Thymus (tissue), 11 donors: ENCODE measurements at regions not wholly inside any gene's neighbourhood (a gene's known extent, or its start where the extent isn't known, plus 50 kb on each side); places are given as distances from the start of the nearest gene placed in this dataset.
"Not testable (repeated sequence)": the region's sequence is repeated elsewhere in the genome, so short reads cannot be mapped to it uniquely, and the experiment has no call there.

Experiments
- DNase-seq, 9 donors: peaks; one replicate each; pipeline ENCODE4 v3.0.0-alpha.2; 2013; ENCODE audit warnings: low spot score in 9 of 9, low read depth in 6 of 9, missing footprints in 1 of 9
- H3K27ac ChIP-seq, 2 donors: one replicate each; pipeline ENCODE4 v1.5.1; 2013; ENCODE audit warnings: control low read depth in 1 of 2, low read depth in 1 of 2, low read length in 1 of 2, mild to moderate bottlenecking in 1 of 2, moderate library complexity in 1 of 2
- H3K27me3 ChIP-seq, 2 donors: one replicate each; pipeline ENCODE4 v1.5.1; 2013; ENCODE audit warnings: low read length in 1 of 2; ENCODE audit not compliant: control insufficient read depth in 2 of 2, insufficient read depth in 1 of 2
- H3K36me3 ChIP-seq, 2 donors: one replicate each; pipeline ENCODE4 v1.5.1; 2013; ENCODE audit warnings: low read length in 1 of 2, mild to moderate bottlenecking in 1 of 2, moderate library complexity in 1 of 2; ENCODE audit not compliant: control insufficient read depth in 2 of 2, insufficient read depth in 2 of 2
- H3K4me1 ChIP-seq, 2 donors: one replicate each; pipeline ENCODE4 v1.5.1; 2013; ENCODE audit warnings: low read length in 2 of 2; ENCODE audit not compliant: control insufficient read depth in 2 of 2, insufficient read depth in 2 of 2
- H3K4me3 ChIP-seq, 2 donors: one replicate each; pipeline ENCODE4 v1.5.1; 2013; ENCODE audit warnings: low read length in 2 of 2, control low read depth in 1 of 2, mild to moderate bottlenecking in 1 of 2
- H3K9me3 ChIP-seq, 2 donors: one replicate each; pipeline ENCODE4 v1.5.1; 2013; ENCODE audit warnings: low read length in 1 of 2, mild to moderate bottlenecking in 1 of 2; ENCODE audit not compliant: control insufficient read depth in 2 of 2, insufficient read depth in 1 of 2
- WGBS: extraction: QIAGEN DNeasy Blood & Tissue Kit; methylation state at CpG from one replicate; pipeline ENCODE4 v1.1.7; 2013; 5-methylcytosine and 5-hydroxymethylcytosine counted together
- donor health status: healthy.

GRCh38 chr1:65596768-65597167 lies 176.3 kb downstream of the LEPR start:
- no peak for DNase-seq
- Histone ChIP-seq H3K9me3 (no peaks in the 10 kb centered on the region), H3K27ac (no peak overlapping the region), H3K27me3 (no peaks in the 10 kb centered on the region), H3K4me1 (no peaks in the 10 kb centered on the region), H3K4me3 (no peak overlapping the region), H3K36me3 (no peaks in the 10 kb centered on the region)
- over 99% methylated on average over 2 of the region's 2 CpGs for WGBS

GRCh38 chr1:65605621-65606020 lies 185.2 kb downstream of the LEPR start:
- H3K36me3 ChIP-seq = no peaks in the 10 kb centered on the region
- no peaks in the 10 kb centered on the region for H3K4me1 ChIP-seq
- no peak overlapping the region for H3K4me3 ChIP-seq
- DNase-seq = no peak
- 94% methylated on average over 1 of the region's 1 CpG for WGBS
- no peaks in the 10 kb centered on the region for H3K27me3 ChIP-seq
- H3K9me3 ChIP-seq = no peaks in the 10 kb centered on the region
- H3K27ac ChIP-seq = no peak overlapping the region

DNA sequence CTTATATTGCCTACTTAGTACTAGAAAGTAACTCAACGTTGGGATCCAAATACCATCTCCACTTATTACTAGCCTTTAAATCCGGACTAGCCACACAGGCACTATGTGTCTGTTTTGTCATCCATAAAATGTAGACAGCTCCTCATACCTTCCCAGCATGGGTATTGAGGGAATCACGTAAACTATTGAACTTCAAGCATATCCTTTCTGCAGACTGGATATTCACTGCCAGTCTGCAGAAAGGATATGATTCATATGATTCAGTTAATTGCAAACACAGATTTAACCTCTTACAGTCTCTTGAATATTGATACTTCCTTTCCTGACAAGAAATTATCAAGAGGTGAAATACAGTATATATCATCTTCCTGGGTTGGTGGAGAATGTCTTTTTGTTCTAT lies 186.0 kb downstream of the LEPR start:
- H3K4me1 ChIP-seq = no peaks in the 10 kb centered on the region
- no peak for DNase-seq
- WGBS = 95% methylated on average over 3 of the region's 3 CpGs

GRCh38 chr1:65613884-65614283 lies 178.8 kb upstream of the PDE4B start:
- H3K27me3 ChIP-seq = no peaks in the 10 kb centered on the region
- H3K9me3 ChIP-seq = no peaks in the 10 kb centered on the region
- no peak overlapping the region for H3K27ac ChIP-seq
- H3K4me1 ChIP-seq = no peaks in the 10 kb centered on the region
- H3K36me3 ChIP-seq = no peaks in the 10 kb centered on the region
- WGBS = 95% methylated on average over 2 of the region's 2 CpGs
- no peak for DNase-seq
- H3K4me3 ChIP-seq = no peak overlapping the region

More for the DNA sequence above, 186.0 kb downstream of the LEPR start:
- Histone ChIP-seq H3K9me3 (no peaks in the 10 kb centered on the region), H3K36me3 (no peaks in the 10 kb centered on the region), H3K27ac (no peak overlapping the region), H3K27me3 (no peaks in the 10 kb centered on the region), H3K4me3 (no peak overlapping the region)

GRCh38 chr1:65615859-65616258 lies 176.8 kb upstream of the PDE4B start:
- H3K27ac ChIP-seq = no peak overlapping the region
- H3K4me1 ChIP-seq = no peaks in the 10 kb centered on the region
- no peaks in the 10 kb centered on the region for H3K27me3 ChIP-seq
- no peak for DNase-seq
- no peaks in the 10 kb centered on the region for H3K36me3 ChIP-seq
- H3K4me3 ChIP-seq = no peak overlapping the region
- WGBS = 81% methylated on average over 2 of the region's 2 CpGs
- no peaks in the 10 kb centered on the region for H3K9me3 ChIP-seq

DNA sequence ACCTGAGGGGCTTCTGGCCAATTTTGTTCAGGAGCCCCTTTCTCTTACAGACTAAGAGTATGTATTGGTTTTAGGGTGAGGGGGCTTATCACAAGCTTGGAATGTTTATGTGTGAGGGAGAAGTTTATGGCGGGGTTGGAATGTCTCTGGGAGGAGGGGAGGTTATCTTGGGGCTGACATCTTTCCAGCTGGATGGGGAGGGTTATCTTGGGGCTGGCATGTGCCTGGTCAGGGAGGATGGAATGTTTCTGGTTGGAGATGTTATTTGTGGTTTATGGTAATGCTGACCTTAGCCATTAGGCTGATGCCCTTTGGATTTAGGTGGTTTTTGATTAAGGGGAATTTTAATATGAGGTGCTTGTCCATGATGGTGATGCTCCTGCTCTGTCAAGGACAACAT lies 171.0 kb upstream of the PDE4B start:
- not testable (repeated sequence) for H3K4me3 ChIP-seq, H3K27ac ChIP-seq, H3K27me3 ChIP-seq, DNase-seq, H3K9me3 ChIP-seq, H3K36me3 ChIP-seq, H3K4me1 ChIP-seq
- 89% methylated on average over 1 of the region's 1 CpG for WGBS

- Histone ChIP-seq H3K36me3 (no peaks in the 10 kb centered on the region), H3K4me1 (no peaks in the 10 kb centered on the region), H3K27me3 (no peaks in the 10 kb centered on the region), H3K9me3 (no peaks in the 10 kb centered on the region), H3K27ac (no peak overlapping the region), H3K4me3 (no peak overlapping the region)
- 100% methylated on average over 1 of the region's 1 CpG for WGBS
- DNase-seq = no peak
These were observed 168.8 kb upstream of the PDE4B start for GRCh38 chr1:65623895-65624294.

- Histone ChIP-seq H3K9me3 (no peaks in the 10 kb centered on the region), H3K36me3 (no peaks in the 10 kb centered on the region), H3K27me3 (no peaks in the 10 kb centered on the region), H3K4me3 (no peak overlapping the region), H3K4me1 (no peaks in the 10 kb centered on the region), H3K27ac (no peak overlapping the region)
- no peak for DNase-seq
- WGBS = 93% methylated on average over 2 of the region's 2 CpGs
These were observed 167.2 kb upstream of the PDE4B start for GRCh38 chr1:65625528-65625927.

DNA sequence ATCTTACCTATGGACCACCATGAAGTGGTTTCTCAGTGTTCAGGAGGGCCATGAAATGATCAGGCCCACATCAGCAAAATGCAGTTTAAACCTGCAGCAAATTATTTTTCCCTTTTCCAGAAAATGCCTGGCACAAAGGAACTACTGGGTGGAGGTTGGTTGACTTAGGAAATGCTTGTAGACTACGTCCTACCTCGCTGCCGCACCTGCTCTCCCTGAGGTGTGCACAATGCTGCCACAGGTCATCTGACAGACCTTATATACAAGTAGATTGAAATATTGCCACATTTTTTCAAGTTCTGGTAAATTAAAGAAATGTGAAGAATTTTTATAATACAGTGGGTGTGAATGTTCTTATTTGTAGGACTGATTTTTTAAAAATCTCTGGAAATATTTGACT lies 166.7 kb upstream of the PDE4B start:
- DNase-seq = no peak
- H3K36me3 ChIP-seq = no peaks in the 10 kb centered on the region
- H3K9me3 ChIP-seq = no peaks in the 10 kb centered on the region
- no peaks in the 10 kb centered on the region for H3K27me3 ChIP-seq
- 97% methylated on average over 3 of the region's 3 CpGs for WGBS
- no peak overlapping the region for H3K27ac ChIP-seq
- no peaks in the 10 kb centered on the region for H3K4me1 ChIP-seq
- no peak overlapping the region for H3K4me3 ChIP-seq

DNA sequence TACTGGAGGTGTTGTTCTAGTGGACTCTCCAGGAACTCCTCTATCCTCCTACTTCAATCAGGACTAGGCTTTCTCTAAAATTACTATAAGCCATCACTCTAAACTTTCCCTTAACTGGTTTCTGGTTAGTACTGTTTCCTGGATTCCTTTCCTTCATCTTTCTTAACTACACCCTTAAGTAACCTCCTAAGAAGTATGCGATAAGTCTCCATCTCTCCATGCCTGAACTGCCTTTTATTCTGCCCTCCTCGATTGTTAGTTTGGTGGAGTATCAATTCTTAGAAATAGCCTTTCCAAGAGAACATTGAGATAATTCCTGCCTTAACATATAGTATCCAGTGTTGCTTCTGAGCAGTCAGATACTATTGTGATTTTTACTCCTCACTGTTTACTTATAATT lies 162.9 kb upstream of the PDE4B start:
- no peak overlapping the region for H3K4me3 ChIP-seq
- H3K27me3 ChIP-seq = no peaks in the 10 kb centered on the region
- no peaks in the 10 kb centered on the region for H3K4me1 ChIP-seq
- H3K9me3 ChIP-seq = no peaks in the 10 kb centered on the region
- 97% methylated on average over 2 of the region's 2 CpGs for WGBS
- H3K36me3 ChIP-seq = no peaks in the 10 kb centered on the region
- no peak for DNase-seq
- H3K27ac ChIP-seq = no peak overlapping the region
